Kidney (tissue), 13 donors: ENCODE measurements at regions not wholly inside any gene's neighbourhood (a gene's known extent, or its start where the extent isn't known, plus 50 kb on each side); places are given as distances from the start of the nearest gene placed in this dataset.

ENCODE experiments used
- DNase-seq, 5 donors: peaks; one replicate each; pipeline ENCODE4 v3.0.0-alpha.2; 2013 to 2020
- FAIRE-seq: peaks from 2 replicates; lab custom pipeline; 2012; peaks lifted over from hg19 to GRCh38; lab: Jason Lieb, UNC
- H3K27ac ChIP-seq, 2 donors: one replicate each; pipeline ENCODE4 v1.7.0; 2013; ENCODE audit warnings: low read depth in 2 of 2, low read length in 2 of 2, inconsistent platforms in 1 of 2
- H3K27me3 ChIP-seq: one replicate; pipeline ENCODE4 v1.7.1; 2013; ENCODE audit warnings: low read length, inconsistent platforms; ENCODE audit not compliant: control insufficient read depth, insufficient read depth
- H3K36me3 ChIP-seq, 3 donors: one replicate each; pipeline versions ENCODE4 v1.7.0 to v1.7.1; 2013; ENCODE audit warnings: low read length in 3 of 3, control low read depth in 1 of 3, inconsistent platforms in 1 of 3; ENCODE audit not compliant: insufficient read depth in 3 of 3, control insufficient read depth in 2 of 3
- H3K4me1 ChIP-seq, 3 donors: one replicate each; pipeline versions ENCODE4 v1.7.0 to v1.7.1; 2013; ENCODE audit warnings: low read length in 3 of 3, inconsistent platforms in 1 of 3, low read depth in 1 of 3; ENCODE audit not compliant: control insufficient read depth in 2 of 3, insufficient read depth in 2 of 3
- H3K4me3 ChIP-seq, 3 donors: one replicate each; pipeline versions ENCODE4 v1.7.0 to v1.8.1; 2013; ENCODE audit warnings: low read length in 3 of 3, control low read depth in 1 of 3, inconsistent platforms in 1 of 3
- H3K9ac ChIP-seq, 3 donors: one replicate each; pipeline versions ENCODE4 v1.7.0 to v1.7.1; 2013; ENCODE audit warnings: low read length in 3 of 3, control low read depth in 1 of 3, inconsistent platforms in 1 of 3
- H3K9me3 ChIP-seq, 3 donors: one replicate each; pipeline versions ENCODE4 v1.7.0 to v1.7.1; 2013; ENCODE audit warnings: low read length in 3 of 3, control low read depth in 1 of 3, inconsistent platforms in 1 of 3; ENCODE audit not compliant: control insufficient read depth in 2 of 3, insufficient read depth in 1 of 3
- CTCF ChIP-seq: IDR thresholded peaks from 3 replicates; pipeline ENCODE4 v1.5.1; 2012; ENCODE audit warnings: mild to moderate bottlenecking, moderate library complexity, borderline replicate concordance; ENCODE audit not compliant: insufficient read depth; ENCODE audit errors: extremely low read depth
- intact Hi-C: fragments of 100-400 bp; cut with DNase I; formaldehyde crosslinking; loops from one replicate; pipeline ENCODE4 v1.11.1; 2022
- donor health status: control.
- donor health status: control.
- donor health status: control.
- donor health status: control.
- donor health status: control.
- donor health status: DM: yes; HTN: yes; CAD: no.
- donor health status: Normal renal cell carcinoma (clear cell type).

- Histone ChIP-seq H3K27me3 (no peaks in the 10 kb centered on the region), H3K4me3 (no peak overlapping the region), H3K4me1 (peaks cover 0 to 12% (median 8%) of the 10 kb centered on the region in 3 donors), H3K36me3 (no peaks in the 10 kb centered on the region), H3K27ac (no peak overlapping the region), H3K9me3 (no peaks in the 10 kb centered on the region), H3K9ac (no peak overlapping the region)
- FAIRE-seq (no peak), DNase-seq (no peak)
- no peak for TF ChIP-seq CTCF
- intact Hi-C loops, result no loop called here
Measured at GRCh38 chr6:167762259-167762962, 64.3 kb upstream of the AFDN start.

- Histone ChIP-seq H3K27ac (no peak overlapping the region), H3K9me3 (no peaks in the 10 kb centered on the region), H3K9ac (no peak overlapping the region), H3K36me3 (no peaks in the 10 kb centered on the region), H3K27me3 (no peaks in the 10 kb centered on the region), H3K4me1 (peaks cover 0 to 12% (median 8%) of the 10 kb centered on the region in 3 donors), H3K4me3 (no peak overlapping the region)
- TF ChIP-seq CTCF, result no peak
- no peak for DNase-seq
- intact Hi-C loops, result no loop called here
- FAIRE-seq, result no peak
Measured at GRCh38 chr6:167763056-167763944, 63.4 kb upstream of the AFDN start.

- Histone ChIP-seq H3K27me3 (no peaks in the 10 kb centered on the region), H3K4me1 (peaks cover 0 to 12% (median 8%) of the 10 kb centered on the region in 3 donors), H3K4me3 (no peak overlapping the region), H3K36me3 (no peaks in the 10 kb centered on the region), H3K27ac (no peak overlapping the region), H3K9me3 (no peaks in the 10 kb centered on the region), H3K9ac (no peak overlapping the region)
- no peak for FAIRE-seq
- intact Hi-C loops, result no loop called here
- TF ChIP-seq CTCF, result no peak
- DNase-seq, result no peak
Measured at GRCh38 chr6:167764215-167764614, 62.5 kb upstream of the AFDN start.
